Heart left ventricle (tissue), 16 donors: ENCODE measurements at regions not wholly inside any gene's neighbourhood (a gene's known extent, or its start where the extent isn't known, plus 50 kb on each side); places are given as distances from the start of the nearest gene placed in this dataset.

Source experiments
- ATAC-seq, 4 donors: fragments of 200-7000 bp; cut with Tn5 transposase; one replicate each; pipeline ENCODE4 v1.9.1; 2020 to 2022; ENCODE audit warnings: moderate library complexity in 4 of 4, mild to moderate bottlenecking in 3 of 4, moderate number of reproducible peaks in 1 of 4
- DNase-seq, 5 donors: peaks; one replicate each; pipeline ENCODE4 v3.0.0-alpha.2; 2020
- H3K27ac ChIP-seq, 12 donors: fragments of 200-600 bp; sonication (generic) in 4 of 12; one replicate each; pipeline versions ENCODE4 v1.5.0 to v1.8.0; 2016 to 2022; ENCODE audit warnings: mild to moderate bottlenecking in 2 of 12
- H3K27me3 ChIP-seq, 9 donors: fragments of 200-600 bp; sonication (generic) in 2 of 9; one replicate each; pipeline versions ENCODE4 v1.5.1 to v1.8.0; 2016 to 2022; ENCODE audit warnings: mild to moderate bottlenecking in 3 of 9
- H3K36me3 ChIP-seq, 9 donors: fragments of 200-600 bp; sonication (generic) in 2 of 9; one replicate each; pipeline versions ENCODE4 v1.5.0 to v1.8.0; 2018 to 2022; ENCODE audit warnings: mild to moderate bottlenecking in 2 of 9
- H3K4me1 ChIP-seq, 12 donors: fragments of 200-600 bp; sonication (generic) in 4 of 12; one replicate each; pipeline versions ENCODE4 v1.5.0 to v1.8.0; 2016 to 2022; ENCODE audit warnings: mild to moderate bottlenecking in 3 of 12
- H3K4me3 ChIP-seq, 12 donors: fragments of 200-600 bp; sonication (generic) in 4 of 12; one replicate each; pipeline versions ENCODE4 v1.5.0 to v1.8.0; 2017 to 2022; ENCODE audit warnings: mild to moderate bottlenecking in 9 of 12, moderate library complexity in 4 of 12
- H3K9me3 ChIP-seq, 12 donors: fragments of 200-600 bp; sonication (generic) in 4 of 12; one replicate each; pipeline versions ENCODE4 v1.5.0 to v1.8.0; 2016 to 2022; ENCODE audit warnings: mild to moderate bottlenecking in 1 of 12
- POLR2A ChIP-seq, 2 donors: fragments of 450-650 bp; IDR thresholded peaks; one replicate each; pipeline ENCODE4 v1.6.1; 2017; ENCODE audit warnings: antibody characterized with exemption in 2 of 2, mild to moderate bottlenecking in 2 of 2, moderate library complexity in 2 of 2
- WGBS, 4 donors: extraction: QIAGEN DNeasy Blood & Tissue Kit in 2 of 4; methylation state at CpG; one replicate each; pipeline versions ENCODE4 v1.1.5 to v1.1.7; 2013 to 2018; 5-methylcytosine and 5-hydroxymethylcytosine counted together
- intact Hi-C, 10 donors: fragments of 100-400 bp; cut with DNase I; formaldehyde crosslinking; loops; one replicate each; pipeline versions ENCODE4 v1.11.1 to v1.14.2; 2022
- TF ChIP-seq, protein P1 (sequence below), 12 donors: fragments of 200-600 bp; sonication (generic) in 4 of 12; IDR thresholded peaks; one replicate each; pipeline versions ENCODE4 v1.5.0 to v1.8.0; 2018 to 2022; ENCODE audit warnings: antibody characterized with exemption in 12 of 12, mild to moderate bottlenecking in 5 of 12
- donor health status: ischemic (EF 13 %, LVEDD 7.1; RV severe dilation, severe dysfunction).
- donor health status: healthy with polysubstance abuse.
- donor health status: DM: no; HTN: yes; CAD: no.
- donor health status: DM: no; HTN: no; CAD: no.
- donor health status: ischemic (EF 25% LVEDD 6.9; RV normal size, moderate dysfunction).
- donor health status: ischemic (EF 25% LVEDD 5.7; RV mildly dilated, moderate dysfunction).
- donor health status: healthy.
- donor health status: DM: yes; HTN: yes; CAD: no.
- donor health status: ischemic (EF 35%, LVEDD 5.7; RV mildly dilated, moderate dysfunction).
- donor health status: nonischemic (EF 11% LVEDD 7.7; RV severe dilation, severe dysfunction).
- donor health status: DM: yes; HTN: yes; CAD: no.
- donor health status: PGD.
- donor health status: ischemic (EF 29% LVEDD 5.4; RV normal size, mild dysfunction).
- donor health status: nonischemic (EF 23%, LVEDD 6.1; RV moderate dilation, normal function).

DNA sequence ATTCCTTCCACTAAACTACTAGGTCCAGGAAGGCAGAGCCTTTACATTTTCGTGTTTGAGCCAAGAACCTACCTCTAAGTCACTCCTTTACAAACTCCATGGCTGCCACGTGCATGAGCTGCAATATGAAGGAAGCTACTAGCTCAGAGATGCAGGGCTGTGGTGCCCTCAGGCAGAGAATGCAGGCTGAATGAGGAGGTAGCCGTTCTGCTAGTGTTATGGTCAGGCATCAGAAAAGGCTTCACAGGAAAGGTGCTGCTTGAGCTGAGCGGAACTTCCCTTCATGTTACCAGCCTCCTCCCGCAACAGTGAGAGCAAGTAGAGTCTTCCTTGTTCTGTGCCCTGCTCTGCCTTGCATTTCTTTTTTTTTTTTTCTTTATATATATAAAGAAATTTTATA lies 148.3 kb upstream of the PACRGL start:
- H3K27ac ChIP-seq: no peak overlapping the region
- H3K27me3 ChIP-seq: no peaks in the 10 kb centered on the region
- peaks cover 0 to 40% (median 0%) of the 10 kb centered on the region in 9 donors for H3K36me3 ChIP-seq
- WGBS, 4 donors: 77 to 87% (median 80%) methylated on average over 5 of the region's 5 CpGs
- no peaks in the 10 kb centered on the region for H3K9me3 ChIP-seq
- H3K4me1 ChIP-seq: no peaks in the 10 kb centered on the region
- intact Hi-C loops: no loop called here
- ATAC-seq (no peak), DNase-seq (no peak)
- no peak overlapping the region for H3K4me3 ChIP-seq
- TF ChIP-seq POLR2A (IDR thresholded peaks at IDR 0.05): no peak
- TF ChIP-seq, protein P1, sequence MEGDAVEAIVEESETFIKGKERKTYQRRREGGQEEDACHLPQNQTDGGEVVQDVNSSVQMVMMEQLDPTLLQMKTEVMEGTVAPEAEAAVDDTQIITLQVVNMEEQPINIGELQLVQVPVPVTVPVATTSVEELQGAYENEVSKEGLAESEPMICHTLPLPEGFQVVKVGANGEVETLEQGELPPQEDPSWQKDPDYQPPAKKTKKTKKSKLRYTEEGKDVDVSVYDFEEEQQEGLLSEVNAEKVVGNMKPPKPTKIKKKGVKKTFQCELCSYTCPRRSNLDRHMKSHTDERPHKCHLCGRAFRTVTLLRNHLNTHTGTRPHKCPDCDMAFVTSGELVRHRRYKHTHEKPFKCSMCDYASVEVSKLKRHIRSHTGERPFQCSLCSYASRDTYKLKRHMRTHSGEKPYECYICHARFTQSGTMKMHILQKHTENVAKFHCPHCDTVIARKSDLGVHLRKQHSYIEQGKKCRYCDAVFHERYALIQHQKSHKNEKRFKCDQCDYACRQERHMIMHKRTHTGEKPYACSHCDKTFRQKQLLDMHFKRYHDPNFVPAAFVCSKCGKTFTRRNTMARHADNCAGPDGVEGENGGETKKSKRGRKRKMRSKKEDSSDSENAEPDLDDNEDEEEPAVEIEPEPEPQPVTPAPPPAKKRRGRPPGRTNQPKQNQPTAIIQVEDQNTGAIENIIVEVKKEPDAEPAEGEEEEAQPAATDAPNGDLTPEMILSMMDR (IDR thresholded peaks at IDR 0.05): no peak

DNA sequence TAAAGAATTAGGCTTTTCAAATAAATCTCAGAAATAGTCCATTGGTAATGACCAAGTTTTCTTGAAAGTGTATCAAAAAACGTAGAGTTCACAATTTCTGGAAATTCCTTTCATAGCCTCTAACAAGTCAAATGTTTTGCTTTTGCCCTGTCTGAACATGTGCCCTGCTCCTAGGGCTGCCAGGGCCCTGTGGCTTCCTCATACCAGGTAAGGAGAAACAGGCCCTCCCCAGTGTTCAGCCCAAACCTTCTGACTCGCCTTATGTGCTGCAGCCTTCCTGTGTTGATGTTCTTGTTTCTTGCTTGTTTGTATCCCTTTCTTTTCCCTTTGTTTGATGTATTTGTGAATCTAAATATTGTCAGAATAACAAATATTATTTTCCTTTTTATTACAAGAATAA lies 146.1 kb upstream of the PACRGL start:
- H3K9me3 ChIP-seq: no peaks in the 10 kb centered on the region
- WGBS, 4 donors: 77 to 86% (median 81%) methylated on average over 2 of the region's 2 CpGs
- intact Hi-C loops: no loop called here
- DNase-seq (no peak), ATAC-seq (no peak)
- H3K27ac ChIP-seq: no peak overlapping the region
- TF ChIP-seq, protein P1 (IDR thresholded peaks at IDR 0.05): no peak
- TF ChIP-seq POLR2A (IDR thresholded peaks at IDR 0.05): no peak
- no peak overlapping the region for H3K4me3 ChIP-seq
- H3K36me3 ChIP-seq: peaks cover 0 to 35% (median 0%) of the 10 kb centered on the region in 9 donors
- H3K4me1 ChIP-seq: no peaks in the 10 kb centered on the region
- no peaks in the 10 kb centered on the region for H3K27me3 ChIP-seq

DNA sequence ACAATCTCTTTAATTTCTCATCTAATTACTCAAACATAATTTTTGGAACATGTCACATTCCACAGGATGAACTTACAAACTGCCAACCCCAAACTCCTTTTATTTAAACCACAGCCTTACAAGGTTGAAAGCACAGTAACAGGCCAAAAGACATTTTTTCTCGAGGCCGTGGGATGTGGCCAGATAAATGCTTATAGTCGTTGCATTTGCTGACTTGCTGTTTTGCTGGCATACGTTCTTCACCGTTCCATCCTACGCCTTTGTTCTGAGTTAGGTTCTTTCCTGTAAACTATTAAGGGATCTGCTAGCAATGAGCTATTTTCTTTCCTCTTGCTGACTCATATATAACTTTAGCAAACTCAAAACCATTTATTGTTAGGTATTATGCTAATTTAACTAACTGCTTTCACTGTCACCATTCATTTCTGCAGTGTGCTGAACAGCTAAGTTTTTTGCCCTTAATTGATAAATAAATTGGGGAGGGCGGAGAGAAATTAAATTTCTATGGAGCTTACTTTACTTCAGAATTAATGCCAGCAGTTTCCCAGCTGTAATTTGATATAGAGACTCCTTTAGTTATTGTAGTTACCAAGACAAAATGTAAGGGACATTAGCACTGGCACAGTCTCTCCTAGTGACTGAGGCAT lies 135.1 kb upstream of the PACRGL start:
- no peaks in the 10 kb centered on the region for H3K9me3 ChIP-seq
- no peaks in the 10 kb centered on the region for H3K27me3 ChIP-seq
- no peaks in the 10 kb centered on the region for H3K4me1 ChIP-seq
- no peak overlapping the region for H3K4me3 ChIP-seq
- no peak overlapping the region for H3K27ac ChIP-seq
- H3K36me3 ChIP-seq: peaks cover 0 to 28% (median 0%) of the 10 kb centered on the region in 9 donors
- DNase-seq (no peak), ATAC-seq (no peak)
- no peak for TF ChIP-seq POLR2A (IDR thresholded peaks at IDR 0.05)
- TF ChIP-seq, protein P1 (IDR thresholded peaks at IDR 0.05): no peak
- intact Hi-C loops: no loop called here
- WGBS, 4 donors: 58 to 74% (median 61%) methylated on average over 7 of the region's 7 CpGs

DNA sequence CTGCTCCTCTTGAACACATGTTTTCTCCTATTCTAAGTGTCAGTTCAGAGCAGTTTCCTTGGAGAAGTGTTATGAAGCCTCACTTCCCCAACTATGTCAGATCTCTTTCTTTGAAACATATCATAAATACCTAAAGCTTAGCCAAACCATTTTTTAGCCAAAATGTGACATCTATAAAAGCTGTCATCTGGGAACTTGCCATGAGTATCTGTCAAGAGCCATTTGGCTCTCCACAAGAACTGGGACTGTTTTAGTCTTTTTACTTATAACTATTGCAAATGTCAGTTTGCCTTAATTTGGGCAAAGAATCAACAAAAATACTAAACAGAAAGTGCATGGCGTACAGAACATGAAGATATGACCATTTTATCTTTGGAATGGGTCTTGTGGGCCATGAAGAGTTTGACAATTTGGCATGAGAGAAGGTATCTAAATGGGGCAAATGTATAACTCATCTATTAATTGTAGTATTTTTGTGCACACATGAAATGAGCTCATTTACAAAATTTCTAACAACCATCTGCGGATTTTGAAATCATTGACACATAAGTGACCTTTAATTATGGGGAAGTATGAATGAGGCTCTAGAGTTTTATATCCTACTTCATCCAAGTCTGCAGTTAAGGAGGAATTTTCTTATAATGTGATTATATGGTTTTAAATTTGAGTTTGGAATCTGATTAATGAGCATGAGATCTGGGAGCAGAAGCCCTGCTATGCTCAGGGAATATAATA lies 129.1 kb upstream of the PACRGL start:
- Histone ChIP-seq H3K9me3 (no peaks in the 10 kb centered on the region), H3K36me3 (peaks cover 0 to 52% (median 0%) of the 10 kb centered on the region in 9 donors), H3K27ac (no peak overlapping the region), H3K4me3 (no peak overlapping the region), H3K27me3 (no peaks in the 10 kb centered on the region), H3K4me1 (no peaks in the 10 kb centered on the region)
- TF ChIP-seq, protein P1 (IDR thresholded peaks at IDR 0.05): no peak
- TF ChIP-seq POLR2A (IDR thresholded peaks at IDR 0.05): no peak
- no peak for DNase-seq
- WGBS, 4 donors: 74 to 85% (median 79%) methylated on average over 2 of the region's 2 CpGs
- ATAC-seq: no peak
- intact Hi-C loops: no loop called here
